ENCODE measurements at regions not wholly inside any gene's neighbourhood (a gene's known extent, or its start where the extent isn't known, plus 50 kb on each side); places are given as distances from the start of the nearest gene placed in this dataset.

DNA sequence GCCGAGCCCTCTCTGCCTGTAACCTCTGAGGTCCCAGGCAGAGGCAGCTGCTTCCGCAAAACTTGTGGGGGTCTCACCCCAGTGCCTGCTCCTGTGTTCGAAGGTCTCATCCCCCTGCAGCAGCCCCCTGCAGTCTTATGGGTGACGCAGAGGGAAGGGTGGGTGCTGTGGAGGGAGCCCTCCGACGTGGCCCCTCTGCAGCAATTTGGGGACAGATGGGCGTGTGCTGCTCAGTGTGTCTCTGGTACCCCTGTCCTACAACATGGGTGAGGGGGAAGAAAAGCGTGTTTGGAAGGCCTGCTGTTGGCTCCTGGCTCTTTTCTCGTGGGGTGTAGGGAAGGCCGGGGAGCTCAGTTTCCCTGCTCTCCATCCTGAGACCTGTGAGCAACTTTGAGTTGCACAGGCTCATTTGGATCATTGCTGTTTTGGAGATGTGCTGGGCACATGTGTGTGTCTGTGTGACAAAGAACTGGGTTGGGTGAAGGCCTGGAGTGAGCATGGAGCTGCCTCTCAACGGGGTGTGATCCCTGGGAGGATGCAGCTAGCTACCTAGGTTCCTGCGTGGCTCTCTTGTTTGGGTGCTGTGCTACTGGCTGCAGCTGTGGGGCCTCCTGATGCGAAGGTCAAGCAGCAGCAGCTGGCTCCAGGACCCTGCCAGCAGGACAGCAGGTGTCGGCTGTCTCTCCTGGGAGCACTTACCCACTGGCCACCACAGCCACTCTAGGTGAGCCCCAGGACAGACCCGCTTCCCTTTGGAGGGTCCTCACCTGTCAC lies 179.6 kb upstream of the PITX1 start:
- TF ChIP-seq, protein P1, sequence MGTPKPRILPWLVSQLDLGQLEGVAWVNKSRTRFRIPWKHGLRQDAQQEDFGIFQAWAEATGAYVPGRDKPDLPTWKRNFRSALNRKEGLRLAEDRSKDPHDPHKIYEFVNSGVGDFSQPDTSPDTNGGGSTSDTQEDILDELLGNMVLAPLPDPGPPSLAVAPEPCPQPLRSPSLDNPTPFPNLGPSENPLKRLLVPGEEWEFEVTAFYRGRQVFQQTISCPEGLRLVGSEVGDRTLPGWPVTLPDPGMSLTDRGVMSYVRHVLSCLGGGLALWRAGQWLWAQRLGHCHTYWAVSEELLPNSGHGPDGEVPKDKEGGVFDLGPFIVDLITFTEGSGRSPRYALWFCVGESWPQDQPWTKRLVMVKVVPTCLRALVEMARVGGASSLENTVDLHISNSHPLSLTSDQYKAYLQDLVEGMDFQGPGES (IDR thresholded peaks at IDR 0.05; ENCODE audit: low read depth, low read length): no peak
- TF ChIP-seq RAD21 (IDR thresholded peaks at IDR 0.05; ENCODE audit: low read length): no peak
- TF ChIP-seq, protein P2, sequence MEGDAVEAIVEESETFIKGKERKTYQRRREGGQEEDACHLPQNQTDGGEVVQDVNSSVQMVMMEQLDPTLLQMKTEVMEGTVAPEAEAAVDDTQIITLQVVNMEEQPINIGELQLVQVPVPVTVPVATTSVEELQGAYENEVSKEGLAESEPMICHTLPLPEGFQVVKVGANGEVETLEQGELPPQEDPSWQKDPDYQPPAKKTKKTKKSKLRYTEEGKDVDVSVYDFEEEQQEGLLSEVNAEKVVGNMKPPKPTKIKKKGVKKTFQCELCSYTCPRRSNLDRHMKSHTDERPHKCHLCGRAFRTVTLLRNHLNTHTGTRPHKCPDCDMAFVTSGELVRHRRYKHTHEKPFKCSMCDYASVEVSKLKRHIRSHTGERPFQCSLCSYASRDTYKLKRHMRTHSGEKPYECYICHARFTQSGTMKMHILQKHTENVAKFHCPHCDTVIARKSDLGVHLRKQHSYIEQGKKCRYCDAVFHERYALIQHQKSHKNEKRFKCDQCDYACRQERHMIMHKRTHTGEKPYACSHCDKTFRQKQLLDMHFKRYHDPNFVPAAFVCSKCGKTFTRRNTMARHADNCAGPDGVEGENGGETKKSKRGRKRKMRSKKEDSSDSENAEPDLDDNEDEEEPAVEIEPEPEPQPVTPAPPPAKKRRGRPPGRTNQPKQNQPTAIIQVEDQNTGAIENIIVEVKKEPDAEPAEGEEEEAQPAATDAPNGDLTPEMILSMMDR (IDR thresholded peaks at IDR 0.05): no peak
- no peak for TF ChIP-seq EZH2phosphoT487 (IDR thresholded peaks at IDR 0.05; ENCODE audit: borderline replicate concordance, low read depth)
- no peak for TF ChIP-seq POLR2AphosphoS5 (IDR thresholded peaks at IDR 0.05; ENCODE audit: low read depth, low read length)
- no peak for TF ChIP-seq RCOR1 (IDR thresholded peaks at IDR 0.05; ENCODE audit: low read length)
